Coronary artery (tissue), 2 donors: ENCODE measurements at regions not wholly inside any gene's neighbourhood (a gene's known extent, or its start where the extent isn't known, plus 50 kb on each side); places are given as distances from the start of the nearest gene placed in this dataset.

ENCODE experiments used
- DNase-seq: peaks from one replicate; pipeline ENCODE4 v3.0.0-alpha.2; 2017; ENCODE audit warnings: low spot score
- H3K27ac ChIP-seq, 2 donors: fragments of 200-600 bp; sonication (generic); one replicate each; pipeline ENCODE4 v1.5.1; 2016 to 2019
- H3K4me3 ChIP-seq: fragments of 200-600 bp; sonication (generic); 2 replicates; pipeline ENCODE4 v1.5.1; 2016; ENCODE audit warnings: mild to moderate bottlenecking, moderate library complexity
- CTCF ChIP-seq: fragments of 200-600 bp; sonication (generic); IDR thresholded peaks from one replicate; pipeline ENCODE4 v1.5.1; 2019; ENCODE audit warnings: antibody characterized with exemption

- no peak overlapping the region for H3K4me3 ChIP-seq
- DNase-seq, result no peak
- no peak overlapping the region for H3K27ac ChIP-seq
- no peak for TF ChIP-seq CTCF
These were observed 904.6 kb upstream of the NR2F2 start for GRCh38 chr15:95425859-95426258.

- no peak for DNase-seq
- TF ChIP-seq CTCF, result no peak
These were observed 901.2 kb upstream of the NR2F2 start for GRCh38 chr15:95429345-95429744.

GRCh38 chr15:95431518-95431917 is 899.0 kb upstream of the NR2F2 start:
- Histone ChIP-seq H3K4me3 (no peak overlapping the region), H3K27ac (peak overlapping the region; percentile 76 to 80)
- no peak for TF ChIP-seq CTCF
- DNase-seq, result no peak

More at GRCh38 chr15:95429345-95429744, 901.2 kb upstream of the NR2F2 start:
- Histone ChIP-seq H3K4me3 (no peak overlapping the region), H3K27ac (no peak overlapping the region)

GRCh38 chr15:95432878-95433405 is 897.6 kb upstream of the NR2F2 start:
- Histone ChIP-seq H3K4me3 (peak overlapping the region; percentile 22), H3K27ac (peak overlapping the region; percentile 76 to 83)
- no peak for TF ChIP-seq CTCF
- no peak for DNase-seq

GRCh38 chr15:95439922-95440376 is 890.6 kb upstream of the NR2F2 start:
- Histone ChIP-seq H3K4me3 (no peak overlapping the region), H3K27ac (peak overlapping the region in 1 of 2 donors; percentile 32)
- DNase-seq, result no peak
- TF ChIP-seq CTCF, result no peak

- TF ChIP-seq CTCF, result no peak
- Histone ChIP-seq H3K4me3 (no peak overlapping the region), H3K27ac (peak overlapping the region in 1 of 2 donors; percentile 61)
- DNase-seq, result no peak
These were observed 889.8 kb upstream of the NR2F2 start for GRCh38 chr15:95440712-95441111.

GRCh38 chr15:95442107-95442719 is 888.3 kb upstream of the NR2F2 start:
- H3K27ac ChIP-seq, result peak overlapping the region; percentile 52 to 76
- TF ChIP-seq CTCF, result no peak
- H3K4me3 ChIP-seq, result no peak overlapping the region

More at GRCh38 chr15:95442107-95442719, 888.3 kb upstream of the NR2F2 start:
- DNase-seq, result no peak
